ENCODE measurements at regions not wholly inside any gene's neighbourhood (a gene's known extent, or its start where the extent isn't known, plus 50 kb on each side); places are given as distances from the start of the nearest gene placed in this dataset.

- RAD21 ChIA-PET (ENCODE audit: unreplicated experiment) = no interaction called here
- WGBS (ENCODE audit: insufficient coverage, insufficient replicate concordance, low lambda C conversion rate, missing lambda C conversion rate) = 35% methylated on average over 22 of the region's 23 CpGs
- ATAC-seq = no peak
- no peak for DNase-seq (ENCODE audit: low read depth, low spot score)
- in situ Hi-C loops (cut with MboI) = no loop called here
- CTCF ChIA-PET = no interaction called here
- FAIRE-seq = no peak
- intact Hi-C loops (cut with micrococcal nuclease; ENCODE audit: unreplicated experiment) = no loop called here
- no peaks in the 10 kb centered on the region for H3K27me3 ChIP-seq (replicated peaks in 1 of 2; ENCODE audit: control insufficient read depth in 2 of 2, insufficient read depth in 2 of 2, low read length in 1 of 2)
- H3K9me3 ChIP-seq (replicated peaks; ENCODE audit: control insufficient read depth, insufficient read depth, low read length) = no peaks in the 10 kb centered on the region
- H3K79me2 ChIP-seq (ENCODE audit: control insufficient read depth, insufficient read depth, low read length) = no peaks in the 10 kb centered on the region
- H4K20me1 ChIP-seq (ENCODE audit: control insufficient read depth, insufficient read depth) = no peaks in the 10 kb centered on the region
- H3K4me1 ChIP-seq (ENCODE audit: control insufficient read depth, insufficient read depth, low read length) = no peaks in the 10 kb centered on the region
- H2AFZ ChIP-seq (ENCODE audit: control insufficient read depth, low read depth, low read length) = no peak overlapping the region
- no peaks in the 10 kb centered on the region for H3K36me3 ChIP-seq (ENCODE audit: control insufficient read depth in 2 of 2, insufficient read depth in 2 of 2, low read length in 1 of 2)
- no peak overlapping the region for H3K4me2 ChIP-seq (ENCODE audit: control insufficient read depth, insufficient read depth)
- TF ChIP-seq TARDBP (IDR thresholded peaks at IDR 0.05; ENCODE audit: borderline replicate concordance) (no peak), ETV6 (conservative IDR thresholded peaks at IDR 0.05 in 1 of 2, IDR thresholded peaks at IDR 0.05 in 1 of 2; ENCODE audit: borderline replicate concordance in 1 of 2, low read depth in 1 of 2) (no peak), BCL3 (IDR thresholded peaks at IDR 0.05; ENCODE audit: borderline replicate concordance, insufficient read depth, low read depth, low read length, poor library complexity, severe bottlenecking) (no peak), USF1 (IDR thresholded peaks at IDR 0.05; ENCODE audit: borderline replicate concordance, extremely low read length, insufficient read depth, low read depth, low read length) (no peak), RUNX3 (IDR thresholded peaks at IDR 0.05; ENCODE audit: low read length) (no peak), IRF3 (IDR thresholded peaks at IDR 0.05) (no peak), BCL11A (IDR thresholded peaks at IDR 0.05; ENCODE audit: low read depth, low read length) (no peak), ZBED1 (IDR thresholded peaks at IDR 0.05; ENCODE audit: borderline replicate concordance) (no peak), POLR2A (IDR thresholded peaks at IDR 0.05; ENCODE audit: low read depth, low read length) (no peak), KLF5 (IDR thresholded peaks at IDR 0.05; ENCODE audit: partially characterized antibody) (no peak), ATF3 (IDR thresholded peaks at IDR 0.05; ENCODE audit: borderline replicate concordance, extremely low read depth, low read depth, low read length) (no peak), MEF2B (IDR thresholded peaks at IDR 0.05; ENCODE audit: partially characterized antibody, poor library complexity, severe bottlenecking) (no peak), SMC3 (IDR thresholded peaks at IDR 0.05; ENCODE audit: borderline replicate concordance, low read length) (no peak)
- no peak overlapping the region for H3K9ac ChIP-seq (ENCODE audit: control insufficient read depth, insufficient read depth, low read length)
- POLR2A ChIA-PET = no interaction called here
- H3K27ac ChIP-seq (ENCODE audit: control insufficient read depth, insufficient read depth) = no peak overlapping the region
- SMC1A ChIA-PET (ENCODE audit: uncharacterized antibody, unreplicated experiment) = no interaction called here
- no TSS peak for BruUV-seq (replicated peaks)
- no peak overlapping the region for H3K4me3 ChIP-seq
Measured at GRCh38 chr13:111901267-111901915, 165.6 kb upstream of the SOX1 start.

Data from GM12878 (cell line).